Uterus (tissue), 2 donors: ENCODE measurements at regions not wholly inside any gene's neighbourhood (a gene's known extent, or its start where the extent isn't known, plus 50 kb on each side); places are given as distances from the start of the nearest gene placed in this dataset.

Experiments
- POLR2A ChIP-seq, 2 donors: fragments of 450-650 bp; IDR thresholded peaks; one replicate each; pipeline ENCODE4 v1.6.1; 2016; ENCODE audit warnings: antibody characterized with exemption in 2 of 2, mild to moderate bottlenecking in 1 of 2, moderate library complexity in 1 of 2
- TF ChIP-seq, protein P1 (sequence below), 4 experiments: fragments of 200-600 bp in 2 of 4; fragments of 450-650 bp in 2 of 4; sonication (generic) in 2 of 4; IDR thresholded peaks; one replicate each; pipeline ENCODE4 v1.5.1; 2016 to 2019; ENCODE audit warnings: antibody characterized with exemption in 4 of 4, mild to moderate bottlenecking in 2 of 4, moderate library complexity in 1 of 4

DNA sequence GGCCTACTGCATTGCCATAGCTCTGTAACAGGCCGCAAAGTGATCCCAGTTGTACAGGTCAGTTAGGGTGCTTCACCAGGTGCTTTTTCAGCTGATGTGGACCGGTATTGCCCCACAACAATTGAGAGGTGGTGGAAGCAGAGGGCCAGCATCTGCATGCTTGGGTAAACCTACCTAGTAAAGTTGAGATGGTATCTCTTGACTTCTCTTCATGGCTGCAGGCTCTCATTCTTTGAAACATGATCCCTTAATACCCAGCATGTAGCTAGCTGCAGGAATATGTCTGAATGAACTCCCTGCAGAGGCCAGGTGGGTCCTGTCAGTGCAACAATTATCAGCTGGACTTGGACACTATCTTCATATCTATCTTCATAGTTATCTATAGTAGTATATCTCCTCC lies 60.7 kb upstream of the CCDC6 start:
- TF ChIP-seq, protein P1, sequence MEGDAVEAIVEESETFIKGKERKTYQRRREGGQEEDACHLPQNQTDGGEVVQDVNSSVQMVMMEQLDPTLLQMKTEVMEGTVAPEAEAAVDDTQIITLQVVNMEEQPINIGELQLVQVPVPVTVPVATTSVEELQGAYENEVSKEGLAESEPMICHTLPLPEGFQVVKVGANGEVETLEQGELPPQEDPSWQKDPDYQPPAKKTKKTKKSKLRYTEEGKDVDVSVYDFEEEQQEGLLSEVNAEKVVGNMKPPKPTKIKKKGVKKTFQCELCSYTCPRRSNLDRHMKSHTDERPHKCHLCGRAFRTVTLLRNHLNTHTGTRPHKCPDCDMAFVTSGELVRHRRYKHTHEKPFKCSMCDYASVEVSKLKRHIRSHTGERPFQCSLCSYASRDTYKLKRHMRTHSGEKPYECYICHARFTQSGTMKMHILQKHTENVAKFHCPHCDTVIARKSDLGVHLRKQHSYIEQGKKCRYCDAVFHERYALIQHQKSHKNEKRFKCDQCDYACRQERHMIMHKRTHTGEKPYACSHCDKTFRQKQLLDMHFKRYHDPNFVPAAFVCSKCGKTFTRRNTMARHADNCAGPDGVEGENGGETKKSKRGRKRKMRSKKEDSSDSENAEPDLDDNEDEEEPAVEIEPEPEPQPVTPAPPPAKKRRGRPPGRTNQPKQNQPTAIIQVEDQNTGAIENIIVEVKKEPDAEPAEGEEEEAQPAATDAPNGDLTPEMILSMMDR (IDR thresholded peaks at IDR 0.05): no peak
- TF ChIP-seq POLR2A (IDR thresholded peaks at IDR 0.05): no peak
